H9 (cell line): ENCODE measurements at regions not wholly inside any gene's neighbourhood (a gene's known extent, or its start where the extent isn't known, plus 50 kb on each side); places are given as distances from the start of the nearest gene placed in this dataset.

ENCODE experiments used
- DNase-seq: peaks from one replicate; pipeline ENCODE4 v3.0.0-alpha.2; 2017
- H2AFZ ChIP-seq: one replicate; pipeline ENCODE4 v1.6.1; 2013; ENCODE audit warnings: mild to moderate bottlenecking, low read length, control low read depth, moderate library complexity
- H2AK5ac ChIP-seq: 2 replicates; pipeline ENCODE4 v1.6.1; 2013; ENCODE audit warnings: low read length, control low read depth, mixed read lengths; ENCODE audit not compliant: insufficient read length
- H2BK120ac ChIP-seq: one replicate; pipeline ENCODE4 v1.6.1; 2013; ENCODE audit warnings: low read depth, mild to moderate bottlenecking, low read length, control low read depth, inconsistent platforms; ENCODE audit not compliant: poor library complexity, severe bottlenecking
- H2BK12ac ChIP-seq: 2 replicates; pipeline ENCODE4 v1.6.1; 2013; ENCODE audit warnings: low read length, control low read depth, mixed read lengths, low read depth; ENCODE audit not compliant: insufficient read length
- H2BK15ac ChIP-seq: 2 replicates; pipeline ENCODE4 v1.6.1; 2013; ENCODE audit warnings: low read depth, low read length, control low read depth
- H2BK20ac ChIP-seq: one replicate; pipeline ENCODE4 v1.6.1; 2013; ENCODE audit warnings: low read depth, mild to moderate bottlenecking, low read length, control low read depth, inconsistent platforms; ENCODE audit not compliant: poor library complexity, severe bottlenecking
- H2BK5ac ChIP-seq: 2 replicates; pipeline ENCODE4 v1.6.1; 2013; ENCODE audit warnings: low read length, control low read depth, mixed read lengths; ENCODE audit not compliant: insufficient read length
- H3K14ac ChIP-seq: 2 replicates; pipeline ENCODE4 v1.6.1; 2013; ENCODE audit warnings: low read length, control low read depth; ENCODE audit not compliant: insufficient read depth
- H3K18ac ChIP-seq: 2 replicates; pipeline ENCODE4 v1.6.1; 2013; ENCODE audit warnings: low read depth, mild to moderate bottlenecking, mixed read lengths, low read length, control low read depth; ENCODE audit not compliant: insufficient read length
- H3K23ac ChIP-seq: 2 replicates; pipeline ENCODE4 v1.6.1; 2013; ENCODE audit warnings: low read length, control low read depth, mixed read lengths, low read depth; ENCODE audit not compliant: insufficient read length
- H3K23me2 ChIP-seq: 2 replicates; pipeline ENCODE4 v1.6.1; 2013; ENCODE audit warnings: low read depth, mild to moderate bottlenecking, mixed read lengths, low read length, control low read depth; ENCODE audit not compliant: insufficient read length, poor library complexity, severe bottlenecking
- H3K27ac ChIP-seq: 2 replicates; pipeline ENCODE4 v1.5.1; 2013; ENCODE audit warnings: low read length, control low read depth, mixed read lengths, low read depth; ENCODE audit not compliant: insufficient read length
- H3K27me3 ChIP-seq: 2 replicates; pipeline ENCODE4 v1.6.1; 2013; ENCODE audit warnings: low read length, control low read depth, inconsistent platforms; ENCODE audit not compliant: insufficient read depth
- H3K4ac ChIP-seq: 2 replicates; pipeline ENCODE4 v1.6.1; 2013; ENCODE audit warnings: low read depth, mild to moderate bottlenecking, control low read depth, inconsistent platforms, low read length, moderate library complexity
- H3K4me1 ChIP-seq: 2 replicates; pipeline ENCODE4 v1.6.1; 2013; ENCODE audit warnings: low read length, control low read depth, inconsistent platforms; ENCODE audit not compliant: insufficient read depth
- H3K4me2 ChIP-seq: 2 replicates; pipeline ENCODE4 v1.6.1; 2013; ENCODE audit warnings: low read length, control low read depth, mixed read lengths; ENCODE audit not compliant: insufficient read length, insufficient read depth
- H3K56ac ChIP-seq: 2 replicates; pipeline ENCODE4 v1.6.1; 2013; ENCODE audit warnings: low read depth, mild to moderate bottlenecking, mixed read lengths, low read length, control low read depth; ENCODE audit not compliant: insufficient read length
- H3K79me1 ChIP-seq: 2 replicates; pipeline ENCODE4 v1.6.1; 2013; ENCODE audit warnings: low read depth, mild to moderate bottlenecking, moderate library complexity, low read length, control low read depth, inconsistent platforms; ENCODE audit not compliant: insufficient read depth, poor library complexity, severe bottlenecking
- H3K79me2 ChIP-seq: 2 replicates; pipeline ENCODE4 v1.6.1; 2013; ENCODE audit warnings: low read length, control low read depth, inconsistent platforms; ENCODE audit not compliant: insufficient read depth
- H3K9ac ChIP-seq: 2 replicates; pipeline ENCODE4 v1.6.1; 2013; ENCODE audit warnings: low read length, control low read depth, mixed read lengths; ENCODE audit not compliant: insufficient read length; ENCODE audit errors: extremely low read depth
- H3K9me3 ChIP-seq: one replicate; pipeline ENCODE4 v1.6.1; 2013; ENCODE audit warnings: low read depth, low read length, inconsistent platforms; ENCODE audit not compliant: control insufficient read depth
- H3T11ph ChIP-seq: one replicate; pipeline ENCODE4 v1.6.1; 2013; ENCODE audit warnings: mild to moderate bottlenecking, low read length, control low read depth, inconsistent platforms
- H4K20me1 ChIP-seq: one replicate; pipeline ENCODE4 v1.6.1; 2013; ENCODE audit not compliant: control insufficient read depth, insufficient read length, insufficient read depth
- H4K5ac ChIP-seq: 2 replicates; pipeline ENCODE4 v1.6.1; 2013; ENCODE audit warnings: low read depth, mild to moderate bottlenecking, mixed read lengths, low read length, control low read depth; ENCODE audit not compliant: insufficient read length
- H4K8ac ChIP-seq: replicated peaks from 2 replicates; pipeline ENCODE4 v1.6.1; 2013; ENCODE audit warnings: low read length, control low read depth, mixed read lengths, low read depth; ENCODE audit not compliant: insufficient read length
- H4K91ac ChIP-seq: 2 replicates; pipeline ENCODE4 v1.6.1; 2013; ENCODE audit warnings: low read depth, mild to moderate bottlenecking, moderate library complexity, mixed read lengths, low read length, control low read depth; ENCODE audit not compliant: insufficient read length
- H3K27ac Mint-ChIP-seq, 3 experiments: 2 replicates in 2 of 3; 3 replicates in 1 of 3; pipeline ENCODE4 v1.8.0; 2020 to 2021; ENCODE audit warnings: mixed read lengths in 3 of 3, mild to moderate bottlenecking in 1 of 3, moderate library complexity in 1 of 3
- H3K27me3 Mint-ChIP-seq: 2 replicates; pipeline ENCODE4 v1.8.0; 2021; ENCODE audit warnings: low read depth, mild to moderate bottlenecking, moderate library complexity, mixed read lengths
- H3K36me3 Mint-ChIP-seq, 3 experiments: 2 replicates in 2 of 3; 3 replicates in 1 of 3; pipeline ENCODE4 v1.8.0; 2020 to 2021; ENCODE audit warnings: low read depth in 3 of 3, mixed read lengths in 3 of 3; ENCODE audit not compliant: insufficient read depth in 1 of 3
- H3K4me1 Mint-ChIP-seq, 2 experiments: 2 replicates each; pipeline ENCODE4 v1.8.0; 2020; ENCODE audit warnings: mixed read lengths in 2 of 2
- H3K4me3 Mint-ChIP-seq, 2 experiments: 2 replicates in 1 of 2; 3 replicates in 1 of 2; pipeline ENCODE4 v1.8.0; 2020 to 2021; ENCODE audit warnings: mild to moderate bottlenecking in 2 of 2, mixed read lengths in 2 of 2, moderate library complexity in 1 of 2
- H3K9me3 Mint-ChIP-seq, 2 experiments: 2 replicates in 1 of 2; 3 replicates in 1 of 2; pipeline ENCODE4 v1.8.0; 2020; ENCODE audit warnings: mild to moderate bottlenecking in 2 of 2, mixed read lengths in 2 of 2, moderate library complexity in 1 of 2
- WGBS: extraction: QIAGEN DNeasy Blood & Tissue Kit; methylation state at CpG from one replicate; pipeline ENCODE4 v1.1.7; 2013; ENCODE audit warnings: missing lambda C conversion rate, low lambda C conversion rate, mixed read lengths; ENCODE audit not compliant: insufficient read length; ENCODE audit errors: extremely low coverage; 5-methylcytosine and 5-hydroxymethylcytosine counted together
- TF ChIP-seq, protein P1 (sequence below): fragments of 200-600 bp; sonication (generic); conservative IDR thresholded peaks from 3 replicates; pipeline ENCODE4 v1.8.0; 2021; ENCODE audit warnings: antibody characterized with exemption, mild to moderate bottlenecking

DNA sequence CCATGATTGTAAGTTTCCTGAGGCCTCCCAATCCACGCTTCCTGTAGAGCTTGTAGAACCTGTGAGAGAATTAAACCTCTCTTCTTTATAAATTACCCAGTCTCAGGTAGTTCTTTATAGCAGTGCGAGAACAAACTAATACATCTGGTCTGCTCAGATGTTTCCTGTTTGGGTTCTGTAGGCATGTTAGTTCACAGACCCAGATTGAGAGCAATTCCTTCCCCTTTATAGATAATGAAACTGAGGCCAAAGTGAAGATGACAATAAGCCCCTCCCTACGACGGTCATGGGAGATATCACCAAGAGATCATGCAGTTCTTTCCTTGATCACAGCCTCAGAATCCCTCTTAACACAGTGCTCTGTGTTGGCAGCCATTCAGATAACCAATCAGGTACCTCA, 76.5 kb upstream of the CLMN start:
- Mint-ChIP-seq H3K9me3 (peaks cover 0 to under 1% of the 10 kb centered on the region in 2 experiments; a peak in 1 of 5 replicates), H3K36me3 (no peaks in the 10 kb centered on the region), H3K4me1 (peaks cover 2 to 3% of the 10 kb centered on the region in 2 experiments; a peak in 1 of 4 replicates), H3K4me3 (no peak overlapping the region), H3K27ac (no peak overlapping the region), H3K27me3 (peaks cover 5% of the 10 kb centered on the region; the same call in 1 of the 2 replicates)
- no peak overlapping the region for H3K18ac ChIP-seq
- H4K91ac ChIP-seq: no peak overlapping the region
- no peak overlapping the region for H2AK5ac ChIP-seq
- H4K8ac ChIP-seq: no peak overlapping the region
- H3K79me1 ChIP-seq: no peaks in the 10 kb centered on the region
- H2BK12ac ChIP-seq: no peak overlapping the region
- TF ChIP-seq, protein P1, sequence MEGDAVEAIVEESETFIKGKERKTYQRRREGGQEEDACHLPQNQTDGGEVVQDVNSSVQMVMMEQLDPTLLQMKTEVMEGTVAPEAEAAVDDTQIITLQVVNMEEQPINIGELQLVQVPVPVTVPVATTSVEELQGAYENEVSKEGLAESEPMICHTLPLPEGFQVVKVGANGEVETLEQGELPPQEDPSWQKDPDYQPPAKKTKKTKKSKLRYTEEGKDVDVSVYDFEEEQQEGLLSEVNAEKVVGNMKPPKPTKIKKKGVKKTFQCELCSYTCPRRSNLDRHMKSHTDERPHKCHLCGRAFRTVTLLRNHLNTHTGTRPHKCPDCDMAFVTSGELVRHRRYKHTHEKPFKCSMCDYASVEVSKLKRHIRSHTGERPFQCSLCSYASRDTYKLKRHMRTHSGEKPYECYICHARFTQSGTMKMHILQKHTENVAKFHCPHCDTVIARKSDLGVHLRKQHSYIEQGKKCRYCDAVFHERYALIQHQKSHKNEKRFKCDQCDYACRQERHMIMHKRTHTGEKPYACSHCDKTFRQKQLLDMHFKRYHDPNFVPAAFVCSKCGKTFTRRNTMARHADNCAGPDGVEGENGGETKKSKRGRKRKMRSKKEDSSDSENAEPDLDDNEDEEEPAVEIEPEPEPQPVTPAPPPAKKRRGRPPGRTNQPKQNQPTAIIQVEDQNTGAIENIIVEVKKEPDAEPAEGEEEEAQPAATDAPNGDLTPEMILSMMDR: no peak
- H4K20me1 ChIP-seq: peaks cover 3% of the 10 kb centered on the region
- no peak overlapping the region for H4K5ac ChIP-seq
- no peak overlapping the region for H3K4ac ChIP-seq
- H3K56ac ChIP-seq: no peak overlapping the region
- H3K23ac ChIP-seq: no peak overlapping the region
- no peaks in the 10 kb centered on the region for H3K23me2 ChIP-seq
- no peak overlapping the region for H3K4me2 ChIP-seq
- H3K4me1 ChIP-seq: no peaks in the 10 kb centered on the region
- WGBS: no CpG with 5 or more reads among the region's 4 CpGs
- no peak overlapping the region for H2BK120ac ChIP-seq
- H2BK15ac ChIP-seq: no peak overlapping the region
- no peak overlapping the region for H2AFZ ChIP-seq
- H3K9ac ChIP-seq: no peak overlapping the region
- H2BK20ac ChIP-seq: no peak overlapping the region
- no peak overlapping the region for H3T11ph ChIP-seq
- no peak overlapping the region for H3K27ac ChIP-seq
- no peaks in the 10 kb centered on the region for H3K27me3 ChIP-seq
- no peak for DNase-seq
- H3K14ac ChIP-seq: no peak overlapping the region
- H2BK5ac ChIP-seq: no peak overlapping the region
- no peaks in the 10 kb centered on the region for H3K9me3 ChIP-seq
- H3K79me2 ChIP-seq: no peaks in the 10 kb centered on the region
